Right lobe of liver (tissue), 6 donors: ENCODE measurements at regions not wholly inside any gene's neighbourhood (a gene's known extent, or its start where the extent isn't known, plus 50 kb on each side); places are given as distances from the start of the nearest gene placed in this dataset.

Source experiments
- ATAC-seq, 4 donors: fragments of 200-7000 bp; cut with Tn5 transposase; one replicate each; pipeline ENCODE4 v1.9.1; 2020; ENCODE audit warnings: mild to moderate bottlenecking in 4 of 4, moderate library complexity in 4 of 4
- DNase-seq, 3 donors: peaks; one replicate each; pipeline ENCODE4 v3.0.0-alpha.2; 2020
- H3K27ac ChIP-seq, 3 donors: fragments of 200-600 bp; one replicate each; pipeline ENCODE4 v1.8.0; 2022
- H3K27me3 ChIP-seq, 2 donors: fragments of 200-600 bp; one replicate each; pipeline ENCODE4 v1.8.0; 2022
- H3K36me3 ChIP-seq, 4 donors: fragments of 200-600 bp; sonication (generic) in 1 of 4; one replicate each; pipeline versions ENCODE4 v1.5.1 to v1.8.0; 2017 to 2022; ENCODE audit warnings: control low read depth in 1 of 4
- H3K4me1 ChIP-seq, 4 donors: fragments of 200-600 bp; sonication (generic) in 1 of 4; one replicate each; pipeline versions ENCODE4 v1.5.1 to v1.8.0; 2017 to 2022; ENCODE audit warnings: control low read depth in 1 of 4
- H3K4me3 ChIP-seq, 3 donors: fragments of 200-600 bp; one replicate each; pipeline ENCODE4 v1.8.0; 2022
- H3K9me3 ChIP-seq, 4 donors: fragments of 200-600 bp; sonication (generic) in 1 of 4; one replicate each; pipeline versions ENCODE4 v1.5.1 to v1.8.0; 2017 to 2022; ENCODE audit warnings: control low read depth in 1 of 4
- CTCF ChIP-seq, 4 donors: fragments of 200-600 bp in 3 of 4; fragments of 450-650 bp in 1 of 4; IDR thresholded peaks; one replicate each; pipeline versions ENCODE4 v1.5.1 to v1.8.0; 2016 to 2022; ENCODE audit warnings: antibody characterized with exemption in 4 of 4, mild to moderate bottlenecking in 2 of 4
- POLR2A ChIP-seq: fragments of 450-650 bp; IDR thresholded peaks from one replicate; pipeline ENCODE4 v1.6.1; 2017; ENCODE audit warnings: antibody characterized with exemption, mild to moderate bottlenecking
- WGBS: methylation state at CpG from one replicate; pipeline ENCODE4 v1.1.6; 2018; ENCODE audit warnings: low coverage, low lambda C conversion rate; ENCODE audit not compliant: insufficient coverage; ENCODE audit errors: missing lambda C conversion rate; 5-methylcytosine and 5-hydroxymethylcytosine counted together
- intact Hi-C, 2 donors: fragments of 100-400 bp; cut with DNase I; formaldehyde crosslinking; loops; one replicate each; pipeline versions ENCODE4 v1.11.2 to v1.14.1; 2022
- donor health status: DM: no; HTN: yes; CAD: no.
- donor health status: DM: no; HTN: no; CAD: no.
- donor health status: DM: no; HTN: no; CAD: no.
- donor health status: DM: no; HTN: yes; CAD: no.
- donor health status: DM: no; HTN: yes; CAD: no.

- no peak for TF ChIP-seq POLR2A
- no peak for TF ChIP-seq CTCF (IDR thresholded peaks at IDR 0.05)
- no peaks in the 10 kb centered on the region for H3K27me3 ChIP-seq
- no peak for DNase-seq
- no peak overlapping the region for H3K4me3 ChIP-seq
- H3K9me3 ChIP-seq: no peaks in the 10 kb centered on the region
- H3K4me1 ChIP-seq: no peaks in the 10 kb centered on the region
- H3K27ac ChIP-seq: no peak overlapping the region
- ATAC-seq: no peak
- no peaks in the 10 kb centered on the region for H3K36me3 ChIP-seq
- 39% methylated on average over 6 of the region's 6 CpGs for whole genome bisulfite sequencing
- intact Hi-C loops: no loop called here
Observed at GRCh38 chr16:66212428-66212827, 154.1 kb upstream of the CDH5 start.

GRCh38 chr16:66211651-66212050, 154.8 kb upstream of the CDH5 start:
- 77% methylated on average over 9 of the region's 10 CpGs for WGBS
- intact Hi-C loops: no loop called here
- ATAC-seq (no peak), DNase-seq (peak in 1 of 3 donors; percentile 36)
- Histone ChIP-seq H3K27me3 (no peaks in the 10 kb centered on the region), H3K4me1 (no peaks in the 10 kb centered on the region), H3K27ac (no peak overlapping the region), H3K9me3 (no peaks in the 10 kb centered on the region), H3K36me3 (no peaks in the 10 kb centered on the region), H3K4me3 (no peak overlapping the region)
- TF ChIP-seq CTCF (IDR thresholded peaks at IDR 0.05): no peak
- no peak for TF ChIP-seq POLR2A

- no peaks in the 10 kb centered on the region for H3K36me3 ChIP-seq
- no peak for TF ChIP-seq CTCF (IDR thresholded peaks at IDR 0.05)
- no peak for TF ChIP-seq POLR2A
- intact Hi-C loops: no loop called here
- H3K27ac ChIP-seq: no peak overlapping the region
- ATAC-seq (no peak), DNase-seq (no peak)
- no peaks in the 10 kb centered on the region for H3K27me3 ChIP-seq
- WGBS: 64% methylated on average over 4 of the region's 5 CpGs
- no peaks in the 10 kb centered on the region for H3K9me3 ChIP-seq
- no peak overlapping the region for H3K4me3 ChIP-seq
- no peaks in the 10 kb centered on the region for H3K4me1 ChIP-seq
Observed at GRCh38 chr16:66207883-66208265, 158.6 kb upstream of the CDH5 start.

GRCh38 chr16:66207139-66207882, 159.2 kb upstream of the CDH5 start:
- H3K4me3 ChIP-seq: no peak overlapping the region
- no peaks in the 10 kb centered on the region for H3K27me3 ChIP-seq
- intact Hi-C loops: no loop called here
- TF ChIP-seq CTCF (IDR thresholded peaks at IDR 0.05): no peak
- no peak for TF ChIP-seq POLR2A
- H3K36me3 ChIP-seq: no peaks in the 10 kb centered on the region
- peak in 3 of 4 donors; percentile 49 to 60 (median 55) for ATAC-seq
- DNase-seq: no peak
- 69% methylated on average over 7 of the region's 11 CpGs for WGBS
- H3K4me1 ChIP-seq: no peaks in the 10 kb centered on the region
- no peak overlapping the region for H3K27ac ChIP-seq
- no peaks in the 10 kb centered on the region for H3K9me3 ChIP-seq
